ENCODE measurements at regions not wholly inside any gene's neighbourhood (a gene's known extent, or its start where the extent isn't known, plus 50 kb on each side); places are given as distances from the start of the nearest gene placed in this dataset.

GRCh38 chr16:48000622-48001021 lies 155.2 kb downstream of the ABCC12 start:
- Histone ChIP-seq H3K27me3 (ENCODE audit: control insufficient read depth in 2 of 2, insufficient read depth in 2 of 2, low read length in 2 of 2) (no peaks in the 10 kb centered on the region; a peak in 1 of 5 replicates), H3K9me1 (ENCODE audit: control insufficient read depth, insufficient read depth, low read length) (no peaks in the 10 kb centered on the region), H2AFZ (ENCODE audit: low read depth, low read length) (no peak overlapping the region), H3K36me3 (ENCODE audit: control insufficient read depth, insufficient read depth, low read length) (no peaks in the 10 kb centered on the region), H3K9me3 (replicated peaks; ENCODE audit: control insufficient read depth, insufficient read depth, low read depth, low read length) (no peaks in the 10 kb centered on the region), H3K4me3 (no peak overlapping the region), H4K20me1 (replicated peaks; ENCODE audit: control insufficient read depth, insufficient read depth, low read length) (no peaks in the 10 kb centered on the region), H3K79me2 (ENCODE audit: control insufficient read depth, insufficient read depth, low read length) (no peaks in the 10 kb centered on the region), H3K4me1 (replicated peaks in 1 of 2; ENCODE audit: control insufficient read depth in 2 of 2, insufficient read depth in 2 of 2, low read length in 2 of 2) (no peaks in the 10 kb centered on the region), H3K4me2 (ENCODE audit: insufficient read depth, low read length) (no peak overlapping the region), H3K9ac (ENCODE audit: insufficient read depth in 1 of 2, low read depth in 2 of 2, low read length in 2 of 2) (no peak overlapping the region), H3K27ac (ENCODE audit: extremely low read depth, low read depth, low read length) (no peak overlapping the region)
- WGBS (ENCODE audit: insufficient coverage, low coverage, missing lambda C conversion rate), result 0% methylated on average over 3 of the region's 3 CpGs
- FAIRE-seq (no peak), ATAC-seq (no peak), DNase-seq (ENCODE audit: extremely low read depth in 1 of 4, low spot score in 3 of 4) (peak in 3 of 4 experiments; percentile 26 to 30 (median 30))
- intact Hi-C loops (cut with micrococcal nuclease) (no loop called here), in situ Hi-C loops (cut with MboI) (no loop called here)
- BruUV-seq (replicated peaks), result no TSS peak
- CTCF ChIA-PET (ENCODE audit: low intra/inter-chr PET ratio), result no interaction called here
- POLR2A ChIA-PET, result no interaction called here
- TF ChIP-seq ZBTB7A (IDR thresholded peaks at IDR 0.05; ENCODE audit: borderline replicate concordance, control insufficient read depth, low read depth, low read length) (no peak), EP400 (IDR thresholded peaks at IDR 0.05) (no peak), ZBTB17 (CRISPR knock-in tag; IDR thresholded peaks at IDR 0.05) (no peak), USF1 (CRISPR knock-in tag; IDR thresholded peaks at IDR 0.05) (peak; percentile 42), HSF4 (CRISPR knock-in tag; IDR thresholded peaks at IDR 0.05; ENCODE audit: borderline replicate concordance) (no peak), NONO (IDR thresholded peaks at IDR 0.05; ENCODE audit: low read depth in 2 of 2, low read length in 1 of 2) (no peak), SMARCE1 (IDR thresholded peaks at IDR 0.05) (no peak), JUND (IDR thresholded peaks at IDR 0.05; ENCODE audit: borderline replicate concordance, low read depth, low read length) (no peak), JUND (tag; IDR thresholded peaks at IDR 0.05; ENCODE audit: borderline replicate concordance, low read depth, low read length) (no peak), HDGF (IDR thresholded peaks at IDR 0.05) (no peak), ZNF274 (IDR thresholded peaks at IDR 0.05; ENCODE audit: borderline replicate concordance, low read depth, low read length) (no peak), BRCA1 (IDR thresholded peaks at IDR 0.05) (no peak), BRCA1 (CRISPR knock-in tag; IDR thresholded peaks at IDR 0.05) (no peak), TFAP4 (CRISPR knock-in tag; IDR thresholded peaks at IDR 0.05; ENCODE audit: borderline replicate concordance) (no peak), POLR2B (IDR thresholded peaks at IDR 0.05; ENCODE audit: low read depth, partially characterized antibody) (no peak), MTA3 (IDR thresholded peaks at IDR 0.05; ENCODE audit: borderline replicate concordance) (no peak), NFYB (IDR thresholded peaks at IDR 0.05; ENCODE audit: extremely low read depth, insufficient read length) (peak; percentile 63), USF2 (CRISPR knock-in tag; IDR thresholded peaks at IDR 0.05) (peak; percentile 69), ZSCAN29 (IDR thresholded peaks at IDR 0.05) (no peak), NFE2L1 (tag; IDR thresholded peaks at IDR 0.05; ENCODE audit: borderline replicate concordance, low read depth) (no peak)
